B cell (primary cell): ENCODE measurements at regions not wholly inside any gene's neighbourhood (a gene's known extent, or its start where the extent isn't known, plus 50 kb on each side); places are given as distances from the start of the nearest gene placed in this dataset.

ENCODE experiments used
- CTCF ChIP-seq: fragments of 200-600 bp; IDR thresholded peaks from one replicate; pipeline ENCODE4 v1.8.0; 2022; ENCODE audit warnings: antibody characterized with exemption, mild to moderate bottlenecking
- EZH2 ChIP-seq: IDR thresholded peaks from 2 replicates; pipeline ENCODE4 v1.6.1; 2012; ENCODE audit warnings: borderline replicate concordance, low read depth, mild to moderate bottlenecking, moderate library complexity, low read length; ENCODE audit not compliant: insufficient read depth, poor library complexity, severe bottlenecking

DNA sequence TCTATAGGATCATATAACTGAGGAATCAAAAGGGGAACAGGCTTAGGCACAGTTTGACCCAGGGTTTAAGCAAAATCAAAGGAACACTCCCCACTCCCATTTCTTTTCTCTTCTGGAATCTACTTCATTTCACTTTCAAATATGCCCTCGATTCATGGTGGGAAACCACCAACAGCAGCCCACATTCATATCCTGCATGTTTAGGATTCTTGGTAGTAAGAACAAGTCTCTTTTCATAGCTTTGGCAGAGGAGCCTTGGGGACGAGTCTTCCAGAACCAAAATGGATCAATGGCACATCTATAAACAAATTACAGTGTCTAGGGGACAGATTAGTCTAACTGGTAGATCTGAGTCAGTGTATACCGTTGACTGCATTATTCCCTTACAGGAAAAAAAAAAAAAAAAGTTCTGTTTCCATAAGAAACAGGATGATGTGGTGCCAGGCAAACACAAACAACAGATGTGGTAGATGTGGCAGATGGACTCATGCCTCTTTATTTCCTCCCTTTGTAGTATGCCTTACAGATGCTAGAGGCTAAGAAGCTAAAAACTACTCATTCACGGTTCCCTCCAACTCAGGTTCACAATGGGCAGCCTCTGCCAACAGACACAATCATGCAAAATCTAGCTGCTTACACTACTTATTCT is 578.3 kb upstream of the ADAMTS9 start:
- no peak for TF ChIP-seq EZH2
- TF ChIP-seq CTCF = no peak
